ENCODE measurements at regions not wholly inside any gene's neighbourhood (a gene's known extent, or its start where the extent isn't known, plus 50 kb on each side); places are given as distances from the start of the nearest gene placed in this dataset.
"Not testable (repeated sequence)": the region's sequence is repeated elsewhere in the genome, so short reads cannot be mapped to it uniquely, and the experiment has no call there.

DNA sequence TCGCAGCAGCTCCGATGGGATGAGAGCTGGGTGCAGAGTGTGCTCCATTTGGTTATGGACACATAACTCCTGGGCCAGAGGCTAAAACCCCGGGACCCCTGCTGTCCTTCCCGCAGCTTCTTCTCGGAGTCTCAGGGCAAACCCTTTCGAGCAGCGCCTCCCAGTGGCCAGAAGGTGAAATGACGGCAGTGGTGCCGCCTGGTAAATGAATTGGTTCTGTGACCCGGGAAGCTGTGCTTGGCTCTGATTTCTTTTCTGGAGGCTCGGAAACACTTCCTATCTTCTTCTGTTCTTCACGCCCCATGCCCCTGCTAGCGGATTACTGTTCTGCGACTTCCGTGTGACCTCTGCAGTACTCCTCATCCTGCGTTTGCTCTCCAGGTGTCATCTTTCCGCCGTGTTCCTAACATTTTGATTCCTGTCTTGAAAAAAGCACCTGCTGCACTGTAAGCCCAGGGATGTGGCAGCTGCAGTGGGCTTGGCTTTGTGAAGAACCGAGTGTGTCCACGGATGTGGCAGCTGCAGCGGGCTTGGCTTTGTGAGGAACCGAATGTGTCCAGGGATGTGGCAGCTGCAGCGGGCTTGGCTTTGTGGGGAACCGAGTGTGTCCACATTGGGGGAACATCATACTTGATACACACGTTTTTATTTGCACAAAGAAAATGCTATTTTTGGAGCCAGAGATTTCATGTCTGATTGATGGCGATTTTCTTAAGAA is 118.0 kb upstream of the ALDH3B2 start:
- H3K14ac ChIP-seq (ENCODE audit: insufficient read length); H3K9ac ChIP-seq (replicated peaks in 1 of 4; ENCODE audit: extremely low read depth in 1 of 4, low read depth in 3 of 4, low read length in 3 of 4); H4K5ac ChIP-seq (ENCODE audit: insufficient read length, low read depth, low read length); H3K79me1 ChIP-seq (ENCODE audit: low read depth, low read length); H3K27me3 ChIP-seq (replicated peaks in 1 of 4; ENCODE audit: control insufficient read depth in 3 of 4, extremely low read depth in 1 of 4, insufficient read depth in 3 of 4, low read length in 3 of 4); H2BK5ac ChIP-seq (ENCODE audit: low read depth, low read length); H3K18ac ChIP-seq (ENCODE audit: extremely low read depth, low read length); H3K4me1 ChIP-seq (replicated peaks in 1 of 4; ENCODE audit: control insufficient read depth in 3 of 4, insufficient read depth in 4 of 4, low read length in 3 of 4); H3K23ac ChIP-seq (ENCODE audit: insufficient read length); H3K79me2 ChIP-seq (ENCODE audit: control insufficient read depth in 1 of 2, insufficient read depth in 2 of 2, low read length in 2 of 2); H2BK120ac ChIP-seq (replicated peaks; ENCODE audit: low read depth, low read length); H2BK15ac ChIP-seq (ENCODE audit: low read length); H3K4me3 ChIP-seq (ENCODE audit: extremely low read depth in 1 of 4, insufficient read depth in 2 of 4, low read depth in 3 of 4, low read length in 4 of 4); H4K91ac ChIP-seq (replicated peaks; ENCODE audit: insufficient read length, low read length); H4K20me1 ChIP-seq (replicated peaks in 1 of 2; ENCODE audit: control insufficient read depth in 1 of 2, insufficient read depth in 2 of 2, low read length in 2 of 2); H2AK5ac ChIP-seq (ENCODE audit: low read depth, low read length); H2BK12ac ChIP-seq (ENCODE audit: low read depth, low read length); H3K36me3 ChIP-seq (ENCODE audit: control insufficient read depth in 2 of 4, insufficient read depth in 4 of 4, low read length in 3 of 4); H3K9me3 ChIP-seq (ENCODE audit: insufficient read depth in 2 of 2, low read depth in 1 of 2, low read length in 1 of 2); FAIRE-seq; H3K4me2 ChIP-seq (ENCODE audit: insufficient read depth in 1 of 2, low read depth in 2 of 2, low read length in 2 of 2); POLR2A ChIA-PET (ENCODE audit: partially characterized antibody); H3K23me2 ChIP-seq (ENCODE audit: low read depth, low read length); H4K8ac ChIP-seq (ENCODE audit: extremely low read depth, insufficient read depth, low read length); H2AFZ ChIP-seq (ENCODE audit: low read length); H3K56ac ChIP-seq (replicated peaks; ENCODE audit: insufficient read length, low read depth, low read length); H3K27ac ChIP-seq (ENCODE audit: low read depth, low read length); H3K4ac ChIP-seq (replicated peaks; ENCODE audit: insufficient read length, low read depth, low read length); H2BK20ac ChIP-seq (ENCODE audit: low read length): not testable (repeated sequence)
- CTCF ChIA-PET (ENCODE audit: partially characterized antibody) = interaction anchor here (0.7 to 2.6 kb wide), 5 partner anchors 62 to 161 kb away, joined by 3 to 10 read pairs (median 5); no protein-coding TSS in a partner anchor
- DNase-seq (ENCODE audit: low read depth in 1 of 2, low spot score in 2 of 2) = peak in 1 of 2 experiments; percentile 85
- TF ChIP-seq, protein P1, sequence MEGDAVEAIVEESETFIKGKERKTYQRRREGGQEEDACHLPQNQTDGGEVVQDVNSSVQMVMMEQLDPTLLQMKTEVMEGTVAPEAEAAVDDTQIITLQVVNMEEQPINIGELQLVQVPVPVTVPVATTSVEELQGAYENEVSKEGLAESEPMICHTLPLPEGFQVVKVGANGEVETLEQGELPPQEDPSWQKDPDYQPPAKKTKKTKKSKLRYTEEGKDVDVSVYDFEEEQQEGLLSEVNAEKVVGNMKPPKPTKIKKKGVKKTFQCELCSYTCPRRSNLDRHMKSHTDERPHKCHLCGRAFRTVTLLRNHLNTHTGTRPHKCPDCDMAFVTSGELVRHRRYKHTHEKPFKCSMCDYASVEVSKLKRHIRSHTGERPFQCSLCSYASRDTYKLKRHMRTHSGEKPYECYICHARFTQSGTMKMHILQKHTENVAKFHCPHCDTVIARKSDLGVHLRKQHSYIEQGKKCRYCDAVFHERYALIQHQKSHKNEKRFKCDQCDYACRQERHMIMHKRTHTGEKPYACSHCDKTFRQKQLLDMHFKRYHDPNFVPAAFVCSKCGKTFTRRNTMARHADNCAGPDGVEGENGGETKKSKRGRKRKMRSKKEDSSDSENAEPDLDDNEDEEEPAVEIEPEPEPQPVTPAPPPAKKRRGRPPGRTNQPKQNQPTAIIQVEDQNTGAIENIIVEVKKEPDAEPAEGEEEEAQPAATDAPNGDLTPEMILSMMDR (IDR thresholded peaks at IDR 0.05; ENCODE audit: control extremely low read depth in 1 of 3, insufficient read depth in 1 of 3, low read depth in 1 of 3, low read length in 3 of 3) = peak; percentile 18 to 50 (median 36)
- TF ChIP-seq RAD21 (IDR thresholded peaks at IDR 0.05 in 1 of 2, conservative IDR thresholded peaks at IDR 0.05 in 1 of 2; ENCODE audit: low read depth in 2 of 2, low read length in 2 of 2) = peak; percentile 58 to 60
- 34% methylated on average over 23 of the region's 26 CpGs; no CpG with 5 or more reads in 1 of the 2 experiments for WGBS, 2 experiments (ENCODE audit: extremely low coverage in 1 of 2, insufficient coverage in 1 of 2, insufficient read length in 1 of 2, insufficient replicate concordance in 2 of 2, low coverage in 1 of 2, low lambda C conversion rate in 2 of 2, missing lambda C conversion rate in 1 of 2)

Measured in H1 (cell line).